ENCODE measurements at regions not wholly inside any gene's neighbourhood (a gene's known extent, or its start where the extent isn't known, plus 50 kb on each side); places are given as distances from the start of the nearest gene placed in this dataset.

- no peak for DNase-seq (ENCODE audit: low spot score)
These were observed 1995.7 kb upstream of the AGA start for GRCh38 chr4:179437962-179438361.

- no peak for DNase-seq (ENCODE audit: low spot score)
These were observed 1999.4 kb upstream of the AGA start for GRCh38 chr4:179441596-179441995.

- DNase-seq (ENCODE audit: low spot score), result no peak
These were observed 2005.1 kb upstream of the AGA start for GRCh38 chr4:179447308-179447707.

- no peak for DNase-seq (ENCODE audit: low spot score)
These were observed 2023.0 kb upstream of the AGA start for GRCh38 chr4:179465131-179465797.

- no peak for DNase-seq (ENCODE audit: low spot score)
These were observed 2025.6 kb upstream of the AGA start for GRCh38 chr4:179467878-179468277.

- no peak for DNase-seq (ENCODE audit: low spot score)
These were observed 2029.9 kb upstream of the AGA start for GRCh38 chr4:179472164-179472563.

- DNase-seq (ENCODE audit: low spot score), result no peak
These were observed 2036.4 kb upstream of the AGA start for GRCh38 chr4:179478608-179479007.

- no peak for DNase-seq (ENCODE audit: low spot score)
These were observed 2043.5 kb upstream of the AGA start for GRCh38 chr4:179485781-179486180.

- no peak for DNase-seq (ENCODE audit: low spot score)
These were observed 2044.5 kb upstream of the AGA start for GRCh38 chr4:179486570-179487335.

GRCh38 chr4:179492260-179493080 is 2050.2 kb upstream of the AGA start:
- no peak for DNase-seq (ENCODE audit: low spot score)

- DNase-seq (ENCODE audit: low spot score), result no peak
These were observed 2061.7 kb upstream of the AGA start for GRCh38 chr4:179503976-179504375.

- DNase-seq (ENCODE audit: low spot score), result no peak
These were observed 2067.3 kb upstream of the AGA start for GRCh38 chr4:179509489-179509888.

GRCh38 chr4:179521952-179522351 is 2079.7 kb upstream of the AGA start:
- no peak for DNase-seq (ENCODE audit: low spot score)

GRCh38 chr4:179530958-179531357 is 2088.7 kb upstream of the AGA start:
- no peak for DNase-seq (ENCODE audit: low spot score)

GRCh38 chr4:179536694-179537093 is 2094.5 kb upstream of the AGA start:
- DNase-seq (ENCODE audit: low spot score), result no peak

GRCh38 chr4:179539641-179540040 is 2097.4 kb upstream of the AGA start:
- DNase-seq (ENCODE audit: low spot score), result no peak

- no peak for DNase-seq (ENCODE audit: low spot score)
These were observed 2101.5 kb upstream of the AGA start for GRCh38 chr4:179543771-179544170.

- no peak for DNase-seq (ENCODE audit: low spot score)
These were observed 2102.3 kb upstream of the AGA start for GRCh38 chr4:179544496-179544895.

GRCh38 chr4:179552131-179552530 is 2109.9 kb upstream of the AGA start:
- DNase-seq (ENCODE audit: low spot score), result no peak

GRCh38 chr4:179563741-179564140 is 2121.5 kb upstream of the AGA start:
- no peak for DNase-seq (ENCODE audit: low spot score)

- DNase-seq (ENCODE audit: low spot score), result no peak
These were observed 2127.3 kb upstream of the AGA start for GRCh38 chr4:179569549-179569948.

- DNase-seq (ENCODE audit: low spot score), result no peak
These were observed 2140.1 kb upstream of the AGA start for GRCh38 chr4:179582164-179582905.
